Testis (tissue), 2 donors: ENCODE measurements at regions not wholly inside any gene's neighbourhood (a gene's known extent, or its start where the extent isn't known, plus 50 kb on each side); places are given as distances from the start of the nearest gene placed in this dataset.

Source experiments
- DNase-seq: peaks from one replicate; pipeline ENCODE4 v3.0.0-alpha.2; 2019
- H3K27ac ChIP-seq, 2 donors: fragments of 200-600 bp; sonication (generic); one replicate each; pipeline ENCODE4 v1.5.1; 2019
- H3K27me3 ChIP-seq: fragments of 200-600 bp; sonication (generic); one replicate; pipeline ENCODE4 v1.5.1; 2019
- H3K36me3 ChIP-seq: fragments of 200-600 bp; sonication (generic); one replicate; pipeline ENCODE4 v1.5.1; 2017; ENCODE audit warnings: low read depth; ENCODE audit errors: missing control alignments
- H3K4me1 ChIP-seq: fragments of 200-600 bp; sonication (generic); one replicate; pipeline ENCODE4 v1.5.1; 2019
- H3K4me3 ChIP-seq, 2 donors: fragments of 200-600 bp; sonication (generic); one replicate each; pipeline ENCODE4 v1.5.1; 2017 to 2019
- H3K9me3 ChIP-seq: fragments of 200-600 bp; sonication (generic); one replicate; pipeline ENCODE4 v1.5.1; 2017
- CTCF ChIP-seq, 3 experiments: fragments of 450-650 bp in 2 of 3; fragments of 200-600 bp in 1 of 3; sonication (generic) in 1 of 3; IDR thresholded peaks; one replicate each; pipeline ENCODE4 v1.5.1; 2016 to 2019; ENCODE audit warnings: antibody characterized with exemption in 3 of 3, mild to moderate bottlenecking in 2 of 3, moderate library complexity in 1 of 3
- POLR2A ChIP-seq: fragments of 450-650 bp; IDR thresholded peaks from one replicate; pipeline ENCODE4 v1.6.1; 2017; ENCODE audit warnings: antibody characterized with exemption, mild to moderate bottlenecking, moderate library complexity
- WGBS, 2 donors: methylation state at CpG; one replicate each; pipeline ENCODE4 v1.1.5; 2018; 5-methylcytosine and 5-hydroxymethylcytosine counted together
- intact Hi-C: fragments of 100-400 bp; cut with DNase I; formaldehyde crosslinking; loops from one replicate; pipeline ENCODE4 v1.15.1; 2023; ENCODE audit warnings: low total_unique reads

GRCh38 chr9:129326061-129327005, 148.3 kb upstream of the IER5L start:
- Histone ChIP-seq H3K9me3 (no peaks in the 10 kb centered on the region), H3K4me1 (peaks cover 42% of the 10 kb centered on the region), H3K4me3 (no peak overlapping the region), H3K27me3 (no peaks in the 10 kb centered on the region), H3K36me3 (no peaks in the 10 kb centered on the region), H3K27ac (no peak overlapping the region)
- TF ChIP-seq POLR2A (no peak), CTCF (IDR thresholded peaks at IDR 0.05) (no peak)
- no peak for DNase-seq
- intact Hi-C loops: no loop called here
- WGBS, 2 donors: 88 to 95% methylated on average over 13 of the region's 13 CpGs

GRCh38 chr9:129324808-129325502, 146.9 kb upstream of the IER5L start:
- no peaks in the 10 kb centered on the region for H3K9me3 ChIP-seq
- TF ChIP-seq CTCF (IDR thresholded peaks at IDR 0.05) (no peak), POLR2A (no peak)
- peak overlapping the region in 1 of 2 donors; percentile 92 for H3K27ac ChIP-seq
- no peak overlapping the region for H3K4me3 ChIP-seq
- DNase-seq: no peak
- intact Hi-C loops: no loop called here
- H3K27me3 ChIP-seq: no peaks in the 10 kb centered on the region
- H3K4me1 ChIP-seq: peaks cover 56% of the 10 kb centered on the region
- WGBS, 2 donors: 83 to 86% methylated on average over 6 to 7 of the region's 7 CpGs
- H3K36me3 ChIP-seq: no peaks in the 10 kb centered on the region

DNA sequence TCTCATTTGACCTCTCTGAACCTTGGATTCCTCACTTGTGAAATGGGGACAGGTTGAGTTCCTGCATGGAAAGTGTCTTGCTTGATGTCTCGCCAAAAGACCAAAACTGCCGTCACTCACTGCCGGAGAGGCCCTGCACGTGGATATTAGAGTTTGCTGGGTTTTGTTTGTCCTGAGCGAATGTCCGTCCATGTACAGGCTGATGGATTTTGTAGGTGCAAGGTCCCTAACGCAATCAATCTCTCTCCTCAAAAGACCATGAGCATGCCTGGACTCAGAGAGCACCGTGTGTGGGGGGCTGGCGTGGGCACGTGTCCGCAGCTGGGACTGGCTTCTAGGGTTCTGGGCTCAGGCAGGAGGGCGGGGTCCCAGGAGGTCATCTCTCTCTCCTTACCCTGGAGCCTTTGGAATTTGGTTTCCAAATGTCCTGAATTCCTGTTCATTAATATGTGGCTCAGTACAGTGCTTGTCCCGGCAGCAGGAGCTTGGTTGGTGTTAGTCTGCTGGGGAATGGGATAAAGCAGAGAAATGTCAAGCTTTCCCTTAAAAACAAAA, 146.0 kb upstream of the IER5L start:
- Histone ChIP-seq H3K27me3 (no peaks in the 10 kb centered on the region), H3K9me3 (no peaks in the 10 kb centered on the region), H3K4me1 (peaks cover 65% of the 10 kb centered on the region), H3K4me3 (no peak overlapping the region), H3K36me3 (no peaks in the 10 kb centered on the region), H3K27ac (peak overlapping the region; percentile 21 to 92)
- DNase-seq: no peak
- intact Hi-C loops: no loop called here
- WGBS, 2 donors: 70 to 81% methylated on average over 11 to 13 of the region's 13 CpGs
- TF ChIP-seq POLR2A (no peak), CTCF (IDR thresholded peaks at IDR 0.05) (no peak)

GRCh38 chr9:129323376-129323998, 145.4 kb upstream of the IER5L start:
- intact Hi-C loops: no loop called here
- H3K27ac ChIP-seq: peak overlapping the region; percentile 21 to 92
- no peaks in the 10 kb centered on the region for H3K36me3 ChIP-seq
- H3K4me3 ChIP-seq: no peak overlapping the region
- WGBS, 2 donors: 41 to 68% methylated on average over 6 of the region's 6 CpGs
- no peaks in the 10 kb centered on the region for H3K27me3 ChIP-seq
- TF ChIP-seq CTCF (IDR thresholded peaks at IDR 0.05) (no peak), POLR2A (no peak)
- no peak for DNase-seq
- peaks cover 65% of the 10 kb centered on the region for H3K4me1 ChIP-seq
- H3K9me3 ChIP-seq: no peaks in the 10 kb centered on the region
